HG03439 (cell line): ENCODE measurements at regions not wholly inside any gene's neighbourhood (a gene's known extent, or its start where the extent isn't known, plus 50 kb on each side); places are given as distances from the start of the nearest gene placed in this dataset.

Experiments used
- ATAC-seq: cut with Tn5 transposase; IDR thresholded peaks from one replicate; pipeline ENCODE4 v1.9.1; 2021; ENCODE audit warnings: mild to moderate bottlenecking, moderate library complexity; ENCODE audit not compliant: unreplicated experiment

GRCh38 chr13:39965309-39965708 is 309.8 kb downstream of the COG6 start:
- ATAC-seq, result no peak

GRCh38 chr13:39967199-39967959 is 311.9 kb downstream of the COG6 start:
- no peak for ATAC-seq

GRCh38 chr13:39968646-39969475 is 313.4 kb downstream of the COG6 start:
- ATAC-seq, result no peak

GRCh38 chr13:39970177-39970846 is 314.9 kb downstream of the COG6 start:
- ATAC-seq, result no peak

GRCh38 chr13:39971526-39971925 is 316.1 kb downstream of the COG6 start:
- ATAC-seq, result no peak

- no peak for ATAC-seq
Observed at GRCh38 chr13:39976481-39976880, 321.0 kb downstream of the COG6 start.

GRCh38 chr13:39981056-39981455 is 325.6 kb downstream of the COG6 start:
- no peak for ATAC-seq

GRCh38 chr13:39982745-39983144 is 327.3 kb downstream of the COG6 start:
- ATAC-seq, result no peak

- no peak for ATAC-seq
Observed at GRCh38 chr13:39985071-39985470, 329.6 kb downstream of the COG6 start.

- no peak for ATAC-seq
Observed at GRCh38 chr13:39988351-39988750, 332.9 kb downstream of the COG6 start.

GRCh38 chr13:39998166-39998565 is 342.7 kb downstream of the COG6 start:
- ATAC-seq, result no peak

GRCh38 chr13:40002016-40002415 is 346.6 kb downstream of the COG6 start:
- no peak for ATAC-seq

GRCh38 chr13:40013554-40013953 is 358.1 kb downstream of the COG6 start:
- no peak for ATAC-seq

- ATAC-seq, result no peak
Observed at GRCh38 chr13:40016953-40017660, 361.6 kb downstream of the COG6 start.

GRCh38 chr13:40017662-40018262 is 362.3 kb downstream of the COG6 start:
- ATAC-seq, result no peak

GRCh38 chr13:40023595-40024203 is 368.2 kb downstream of the COG6 start:
- ATAC-seq, result no peak

- no peak for ATAC-seq
Observed at GRCh38 chr13:40024204-40024966, 368.9 kb downstream of the COG6 start.

- ATAC-seq, result no peak
Observed at GRCh38 chr13:40024967-40025714, 369.7 kb downstream of the COG6 start.

- ATAC-seq, result peak; percentile 93
Observed at GRCh38 chr13:40026174-40026585, 370.7 kb downstream of the COG6 start.
